C4-2B (cell line): ENCODE measurements at regions not wholly inside any gene's neighbourhood (a gene's known extent, or its start where the extent isn't known, plus 50 kb on each side); places are given as distances from the start of the nearest gene placed in this dataset.

Experiments
- H3K27ac ChIP-seq: fragments of 450-650 bp; 2 replicates; pipeline ENCODE4 v1.5.1; 2017
- ZFX ChIP-seq: fragments of 450-650 bp; IDR thresholded peaks from 2 replicates; pipeline ENCODE4 v1.6.1; 2017
- TF ChIP-seq, protein P1 (sequence below): fragments of 450-650 bp; conservative IDR thresholded peaks from 2 replicates; pipeline ENCODE4 v1.5.1; 2017; ENCODE audit warnings: mild to moderate bottlenecking

DNA sequence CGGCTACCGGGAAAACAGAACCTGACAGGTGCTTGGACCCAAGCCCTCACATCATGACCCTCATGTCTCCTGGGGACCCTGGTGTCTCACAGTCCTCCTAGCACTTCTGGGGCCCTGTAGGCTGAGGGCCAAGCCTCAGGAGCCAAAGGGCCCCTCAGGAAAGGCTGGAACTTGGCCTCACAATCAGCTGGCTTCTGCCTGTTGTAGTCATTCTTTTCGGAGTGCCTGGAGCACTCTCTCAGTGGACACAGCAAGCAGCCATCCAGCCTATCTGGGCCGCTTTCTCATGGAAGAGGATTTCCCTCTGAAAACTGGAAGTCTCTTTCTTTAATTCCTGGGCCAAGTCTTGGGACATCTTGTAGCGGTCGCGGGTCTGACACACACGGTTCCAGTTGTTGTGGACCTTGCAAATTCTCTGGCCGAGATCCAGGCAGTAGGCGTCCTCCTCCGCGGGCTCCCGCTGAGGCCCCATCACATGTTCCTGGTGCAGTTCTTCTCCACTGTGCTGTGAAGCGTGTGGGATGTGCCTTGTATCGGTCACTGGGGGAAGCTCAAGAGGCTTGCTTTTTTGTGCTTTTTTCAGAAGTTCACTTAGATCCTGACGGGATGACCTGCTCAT is 169.3 kb downstream of the EMP1 start:
- no peak overlapping the region for H3K27ac ChIP-seq
- TF ChIP-seq, protein P1, sequence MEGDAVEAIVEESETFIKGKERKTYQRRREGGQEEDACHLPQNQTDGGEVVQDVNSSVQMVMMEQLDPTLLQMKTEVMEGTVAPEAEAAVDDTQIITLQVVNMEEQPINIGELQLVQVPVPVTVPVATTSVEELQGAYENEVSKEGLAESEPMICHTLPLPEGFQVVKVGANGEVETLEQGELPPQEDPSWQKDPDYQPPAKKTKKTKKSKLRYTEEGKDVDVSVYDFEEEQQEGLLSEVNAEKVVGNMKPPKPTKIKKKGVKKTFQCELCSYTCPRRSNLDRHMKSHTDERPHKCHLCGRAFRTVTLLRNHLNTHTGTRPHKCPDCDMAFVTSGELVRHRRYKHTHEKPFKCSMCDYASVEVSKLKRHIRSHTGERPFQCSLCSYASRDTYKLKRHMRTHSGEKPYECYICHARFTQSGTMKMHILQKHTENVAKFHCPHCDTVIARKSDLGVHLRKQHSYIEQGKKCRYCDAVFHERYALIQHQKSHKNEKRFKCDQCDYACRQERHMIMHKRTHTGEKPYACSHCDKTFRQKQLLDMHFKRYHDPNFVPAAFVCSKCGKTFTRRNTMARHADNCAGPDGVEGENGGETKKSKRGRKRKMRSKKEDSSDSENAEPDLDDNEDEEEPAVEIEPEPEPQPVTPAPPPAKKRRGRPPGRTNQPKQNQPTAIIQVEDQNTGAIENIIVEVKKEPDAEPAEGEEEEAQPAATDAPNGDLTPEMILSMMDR: no peak
- no peak for TF ChIP-seq ZFX

DNA sequence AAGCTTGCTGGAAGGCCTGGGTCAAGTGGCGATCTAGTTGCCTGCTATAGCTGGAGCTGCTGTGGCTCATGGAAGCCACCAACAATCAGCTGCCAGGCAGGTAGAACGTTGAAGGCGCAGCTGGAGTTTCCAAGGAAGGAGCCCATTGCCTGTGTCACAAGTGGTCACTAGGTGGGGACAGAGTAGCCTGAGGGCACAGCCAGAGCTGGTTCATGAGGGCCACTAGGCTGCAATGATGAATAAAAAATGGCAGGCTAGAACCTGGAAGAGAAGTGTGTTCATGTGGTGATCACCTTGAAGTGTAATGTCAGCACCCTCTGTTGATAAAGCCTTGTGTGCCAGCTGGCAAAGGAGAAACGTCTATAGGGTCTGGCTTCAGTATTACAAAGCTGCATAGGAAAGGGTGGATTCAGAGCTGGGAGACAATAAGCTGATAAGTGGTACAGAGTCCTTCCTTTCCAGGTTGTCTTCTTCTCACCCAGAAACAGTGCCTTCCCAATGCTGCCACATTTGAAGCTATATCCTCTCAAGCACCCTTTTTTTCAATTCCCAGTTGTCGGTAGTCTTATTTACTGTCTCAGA is 165.8 kb downstream of the EMP1 start:
- no peak overlapping the region for H3K27ac ChIP-seq
- TF ChIP-seq, protein P1: peak; percentile 98
- TF ChIP-seq ZFX: no peak

DNA sequence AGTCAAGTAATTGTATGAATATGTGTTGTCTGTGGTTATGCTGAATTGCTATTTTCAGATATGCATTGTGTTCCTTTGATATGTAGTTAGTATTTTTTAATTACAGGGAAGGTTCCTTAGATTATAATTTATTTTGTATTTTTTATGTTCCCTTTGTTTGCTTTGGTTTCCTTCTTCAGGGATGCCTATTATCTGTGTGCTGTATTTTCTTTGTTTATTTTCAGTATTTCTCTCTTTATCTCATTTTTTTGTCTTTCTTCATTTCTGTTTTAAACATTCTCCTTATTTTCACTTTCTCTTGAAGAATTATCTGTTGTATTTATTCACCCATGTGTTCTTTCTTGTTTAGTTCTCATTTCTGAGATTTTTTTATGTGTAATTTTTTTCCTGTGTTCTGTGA is 163.1 kb downstream of the EMP1 start:
- TF ChIP-seq, protein P1: no peak
- TF ChIP-seq ZFX: no peak
- no peak overlapping the region for H3K27ac ChIP-seq

DNA sequence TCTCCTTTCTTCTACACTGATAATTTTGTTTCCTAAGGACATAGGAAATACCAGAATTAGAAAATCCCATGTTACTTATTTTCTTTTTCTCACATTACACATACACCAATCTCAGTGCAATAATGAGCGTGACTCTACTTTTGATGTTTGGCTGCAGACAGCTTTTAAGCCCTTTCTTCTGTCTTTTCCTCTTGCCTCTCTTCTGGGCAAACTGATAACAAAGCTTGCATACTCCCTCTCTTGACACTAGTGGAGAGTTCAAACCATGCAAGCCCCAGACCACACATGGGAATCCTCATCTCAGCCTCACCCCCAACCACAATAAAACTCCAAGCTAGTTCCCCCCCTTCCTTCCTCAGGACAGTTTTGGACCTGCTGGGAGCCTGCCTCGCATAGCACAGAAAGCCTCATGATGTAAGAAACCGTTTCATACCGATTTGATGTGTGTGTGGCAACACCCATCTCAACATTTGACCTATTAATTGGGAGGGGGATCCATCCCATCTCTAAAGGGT is 161.9 kb downstream of the EMP1 start:
- no peak overlapping the region for H3K27ac ChIP-seq

DNA sequence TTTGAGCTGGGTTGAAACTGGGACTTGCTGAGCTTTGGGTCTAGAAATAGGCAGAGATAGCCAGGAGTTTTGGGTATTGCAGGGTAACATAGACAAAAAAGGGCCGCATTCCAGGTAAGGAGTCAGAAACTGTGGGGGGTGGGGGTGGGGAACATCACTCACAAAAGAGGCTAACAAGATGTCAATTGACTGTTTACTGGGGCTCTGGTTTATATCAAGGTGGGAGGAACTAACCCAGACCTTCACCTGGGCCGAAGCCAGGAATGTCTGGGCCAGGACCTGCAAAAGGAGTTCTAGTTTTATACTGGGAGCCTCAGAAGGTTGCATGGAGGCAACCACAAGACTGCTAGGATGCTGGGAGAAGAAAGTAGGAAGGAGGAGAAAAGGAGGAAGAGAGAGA is 154.4 kb downstream of the EMP1 start:
- TF ChIP-seq, protein P1: no peak
- TF ChIP-seq ZFX: no peak
- H3K27ac ChIP-seq: no peak overlapping the region

More for the DNA sequence above, 161.9 kb downstream of the EMP1 start:
- TF ChIP-seq, protein P1: no peak
- TF ChIP-seq ZFX: no peak

DNA sequence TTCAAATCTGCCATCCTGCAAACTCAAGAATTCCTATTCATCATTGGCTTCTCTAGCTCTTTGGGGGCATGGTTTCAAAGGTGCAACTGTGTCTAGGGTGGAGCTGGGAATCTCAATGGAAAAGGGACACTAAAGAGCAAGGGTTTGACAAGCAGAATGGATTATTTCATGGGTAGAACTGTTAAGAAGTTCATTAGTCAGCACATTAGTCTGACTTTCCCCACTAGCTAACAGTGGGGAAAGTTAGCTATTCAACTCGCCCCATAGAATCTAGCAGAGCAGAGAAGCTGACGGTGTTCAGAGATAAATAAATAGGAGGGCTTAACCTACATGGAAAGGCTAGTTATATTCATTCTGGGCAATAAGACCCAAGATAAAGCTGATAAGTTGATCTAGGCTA is 153.9 kb downstream of the EMP1 start:
- TF ChIP-seq, protein P1: no peak
- TF ChIP-seq ZFX: no peak
- H3K27ac ChIP-seq: no peak overlapping the region

DNA sequence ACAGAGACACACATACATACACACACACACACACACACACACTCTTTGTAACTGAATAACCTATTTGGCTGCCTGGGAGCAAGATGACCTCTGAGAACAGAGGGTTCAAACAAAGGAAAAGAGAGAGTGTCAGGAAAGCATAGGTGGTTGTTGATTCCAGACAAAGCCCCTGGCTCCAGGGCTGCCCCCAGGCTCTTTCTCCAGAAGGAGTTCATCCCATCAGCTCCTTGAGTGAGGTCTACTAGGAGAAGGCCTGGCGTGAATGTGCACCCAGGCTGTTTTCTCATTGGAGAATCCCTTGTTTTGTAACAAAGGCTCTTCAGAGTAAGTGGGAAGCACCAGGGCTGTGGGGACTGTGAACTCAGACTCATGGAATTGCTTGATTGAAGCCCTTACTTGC is 151.9 kb downstream of the EMP1 start:
- TF ChIP-seq, protein P1: no peak
- no peak for TF ChIP-seq ZFX
- no peak overlapping the region for H3K27ac ChIP-seq
